ENCODE measurements at regions not wholly inside any gene's neighbourhood (a gene's known extent, or its start where the extent isn't known, plus 50 kb on each side); places are given as distances from the start of the nearest gene placed in this dataset.

DNA sequence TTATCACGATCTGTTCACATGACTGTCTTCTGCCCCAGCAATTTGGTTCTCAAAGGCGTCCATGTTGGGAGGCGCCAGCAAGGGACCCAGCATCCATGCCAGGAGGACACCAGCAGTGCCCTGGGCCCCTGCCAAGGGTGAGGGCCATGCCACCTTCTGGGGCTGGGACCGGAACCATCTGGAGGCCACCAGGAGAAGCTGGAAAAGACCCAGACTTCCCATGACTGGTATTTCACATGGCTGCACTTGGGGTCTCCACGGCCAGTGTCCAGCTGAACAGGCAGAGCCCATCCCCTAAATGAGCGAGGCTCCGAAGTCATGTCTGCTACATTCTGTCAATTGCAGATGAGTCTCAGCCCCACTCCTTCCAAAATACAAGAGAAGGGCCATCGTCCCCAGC lies 306.8 kb upstream of the HS6ST1 start:
- H3K9me3 ChIP-seq, result no peaks in the 10 kb centered on the region
- TF ChIP-seq, protein P1, sequence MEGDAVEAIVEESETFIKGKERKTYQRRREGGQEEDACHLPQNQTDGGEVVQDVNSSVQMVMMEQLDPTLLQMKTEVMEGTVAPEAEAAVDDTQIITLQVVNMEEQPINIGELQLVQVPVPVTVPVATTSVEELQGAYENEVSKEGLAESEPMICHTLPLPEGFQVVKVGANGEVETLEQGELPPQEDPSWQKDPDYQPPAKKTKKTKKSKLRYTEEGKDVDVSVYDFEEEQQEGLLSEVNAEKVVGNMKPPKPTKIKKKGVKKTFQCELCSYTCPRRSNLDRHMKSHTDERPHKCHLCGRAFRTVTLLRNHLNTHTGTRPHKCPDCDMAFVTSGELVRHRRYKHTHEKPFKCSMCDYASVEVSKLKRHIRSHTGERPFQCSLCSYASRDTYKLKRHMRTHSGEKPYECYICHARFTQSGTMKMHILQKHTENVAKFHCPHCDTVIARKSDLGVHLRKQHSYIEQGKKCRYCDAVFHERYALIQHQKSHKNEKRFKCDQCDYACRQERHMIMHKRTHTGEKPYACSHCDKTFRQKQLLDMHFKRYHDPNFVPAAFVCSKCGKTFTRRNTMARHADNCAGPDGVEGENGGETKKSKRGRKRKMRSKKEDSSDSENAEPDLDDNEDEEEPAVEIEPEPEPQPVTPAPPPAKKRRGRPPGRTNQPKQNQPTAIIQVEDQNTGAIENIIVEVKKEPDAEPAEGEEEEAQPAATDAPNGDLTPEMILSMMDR (IDR thresholded peaks at IDR 0.05), result no peak
- TF ChIP-seq POLR2A (IDR thresholded peaks at IDR 0.05), result no peak
- TF ChIP-seq POLR2AphosphoS5 (IDR thresholded peaks at IDR 0.05), result no peak
- WGBS, result 94% methylated on average over 7 of the region's 8 CpGs
- DNase-seq (ENCODE audit: low spot score), result no peak
- no peak overlapping the region for H3K27ac ChIP-seq
- H3K36me3 ChIP-seq, result no peaks in the 10 kb centered on the region
- H3K4me3 ChIP-seq, result no peak overlapping the region
- intact Hi-C loops (cut with DNase I), result no loop called here
- no peaks in the 10 kb centered on the region for H3K27me3 ChIP-seq (replicated peaks; ENCODE audit: insufficient read depth)
- no peaks in the 10 kb centered on the region for H3K4me1 ChIP-seq (replicated peaks)

DNA sequence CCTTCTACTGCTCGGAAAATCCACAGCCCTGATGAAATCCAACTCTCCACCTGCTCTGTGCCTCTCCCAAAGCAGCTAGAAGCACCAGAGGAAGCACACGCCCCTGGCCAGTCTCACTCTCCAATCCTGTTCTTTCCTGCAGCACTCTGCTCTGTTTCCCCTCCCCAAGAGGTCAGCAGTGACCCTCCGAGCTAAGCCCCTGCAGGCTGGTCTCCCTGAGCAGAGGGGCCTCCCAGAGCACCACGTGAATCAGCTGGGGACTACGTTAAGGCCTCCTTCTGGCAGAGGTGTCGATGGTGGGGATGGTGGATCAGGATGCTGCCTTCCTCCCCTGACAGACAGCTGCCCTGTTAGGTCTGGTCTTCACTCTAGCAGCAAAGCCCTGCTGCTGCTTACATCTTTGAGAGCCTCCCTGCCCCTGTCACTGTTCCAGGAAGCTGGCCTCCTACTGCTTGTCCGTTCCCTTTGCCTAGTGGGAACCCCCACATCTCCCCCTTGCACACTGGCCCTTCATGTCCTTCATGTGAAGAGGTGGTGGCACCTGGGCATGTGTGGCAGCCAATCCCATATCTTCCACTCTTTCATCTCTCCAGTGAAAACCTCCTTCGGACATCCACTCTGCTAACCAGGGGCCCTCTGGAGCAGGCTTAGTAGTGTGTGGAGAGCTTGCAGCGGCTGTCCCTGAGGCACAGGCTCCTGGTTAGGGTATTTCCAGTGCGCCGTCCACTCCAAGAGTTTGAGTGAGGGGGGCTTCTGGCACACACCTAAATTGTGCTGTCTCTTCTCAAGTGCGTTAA lies 307.5 kb upstream of the HS6ST1 start:
- no peak overlapping the region for H3K27ac ChIP-seq
- 97% methylated on average over 12 of the region's 12 CpGs for WGBS
- no peaks in the 10 kb centered on the region for H3K4me1 ChIP-seq (replicated peaks)
- DNase-seq (ENCODE audit: low spot score), result no peak
- no peaks in the 10 kb centered on the region for H3K9me3 ChIP-seq
- no peak overlapping the region for H3K4me3 ChIP-seq
- intact Hi-C loops (cut with DNase I), result no loop called here
- no peaks in the 10 kb centered on the region for H3K27me3 ChIP-seq (replicated peaks; ENCODE audit: insufficient read depth)
- H3K36me3 ChIP-seq, result no peaks in the 10 kb centered on the region
- no peak for TF ChIP-seq POLR2A (IDR thresholded peaks at IDR 0.05)
- TF ChIP-seq, protein P1 (IDR thresholded peaks at IDR 0.05), result no peak
- TF ChIP-seq POLR2AphosphoS5 (IDR thresholded peaks at IDR 0.05), result no peak

DNA sequence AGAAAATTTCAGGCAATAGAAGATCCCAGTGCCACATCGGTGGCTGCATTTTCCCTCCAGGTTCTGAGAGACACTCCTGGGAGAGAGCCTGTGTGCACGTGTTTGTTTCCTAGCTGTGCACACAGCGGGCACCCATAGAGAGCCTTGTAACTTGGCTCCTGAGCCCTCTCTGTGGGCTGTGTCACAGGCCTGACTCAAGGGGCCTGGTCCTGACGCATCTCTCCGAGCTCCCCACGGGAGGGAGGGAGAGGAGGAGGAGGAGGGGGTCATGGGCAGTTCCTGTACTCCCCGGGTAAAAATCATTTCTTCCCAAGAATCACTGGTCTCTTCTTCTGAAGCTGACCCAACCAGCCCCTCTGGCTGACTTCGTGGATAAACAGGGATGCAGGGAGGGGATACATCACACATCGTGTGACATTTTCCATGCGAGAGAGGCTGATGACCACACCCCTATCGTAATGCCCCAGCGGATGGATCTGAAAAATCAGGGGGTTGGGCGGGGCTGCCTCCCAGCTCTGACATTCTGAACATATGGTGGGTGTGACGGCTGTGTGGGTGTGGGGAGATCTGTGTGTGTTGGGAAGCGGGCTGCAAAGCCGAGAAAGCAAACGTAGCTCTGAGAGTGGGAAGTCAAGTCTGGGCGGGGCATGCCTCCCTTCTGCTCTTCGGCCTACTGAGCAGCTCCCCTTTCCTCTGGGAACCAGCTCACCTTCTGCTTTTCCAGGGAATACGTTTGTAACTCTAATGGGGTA lies 308.3 kb upstream of the HS6ST1 start:
- Histone ChIP-seq H3K4me3 (no peak overlapping the region), H3K36me3 (no peaks in the 10 kb centered on the region), H3K27ac (no peak overlapping the region), H3K27me3 (replicated peaks; ENCODE audit: insufficient read depth) (no peaks in the 10 kb centered on the region), H3K9me3 (no peaks in the 10 kb centered on the region), H3K4me1 (replicated peaks) (no peaks in the 10 kb centered on the region)
- TF ChIP-seq, protein P1 (IDR thresholded peaks at IDR 0.05), result no peak
- TF ChIP-seq POLR2AphosphoS5 (IDR thresholded peaks at IDR 0.05) (no peak), POLR2A (IDR thresholded peaks at IDR 0.05) (no peak)
- intact Hi-C loops (cut with DNase I), result no loop called here
- WGBS, result 83% methylated on average over 20 of the region's 20 CpGs
- DNase-seq (ENCODE audit: low spot score), result no peak

DNA sequence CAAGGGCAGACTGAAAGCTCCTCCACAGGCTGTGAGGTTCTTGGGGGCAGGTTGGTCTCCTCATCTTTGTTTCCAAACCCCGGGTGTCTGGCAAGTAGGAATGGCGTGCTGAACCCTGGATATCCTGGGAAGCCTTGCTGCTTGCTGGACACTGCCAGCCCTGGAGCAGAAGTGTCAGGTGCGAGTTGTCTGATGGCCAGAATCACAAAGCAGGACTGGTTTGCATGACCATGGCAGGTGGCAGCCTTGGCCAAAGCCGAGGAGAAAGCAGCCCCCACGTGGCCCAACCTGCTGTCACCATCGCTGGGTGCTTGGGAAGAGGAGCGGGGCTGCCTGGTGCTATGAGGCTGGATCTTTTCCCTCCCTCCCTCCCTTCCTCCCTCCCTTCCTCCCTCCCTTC lies 309.5 kb upstream of the HS6ST1 start:
- no peak for DNase-seq (ENCODE audit: low spot score)
- intact Hi-C loops (cut with DNase I), result no loop called here

More for the DNA sequence above, 309.5 kb upstream of the HS6ST1 start:
- 92% methylated on average over 7 of the region's 7 CpGs for WGBS
- Histone ChIP-seq H3K9me3 (no peaks in the 10 kb centered on the region), H3K27ac (no peak overlapping the region), H3K36me3 (no peaks in the 10 kb centered on the region), H3K4me3 (no peak overlapping the region), H3K27me3 (replicated peaks; ENCODE audit: insufficient read depth) (no peaks in the 10 kb centered on the region), H3K4me1 (replicated peaks) (no peaks in the 10 kb centered on the region)
- TF ChIP-seq POLR2AphosphoS5 (IDR thresholded peaks at IDR 0.05) (no peak), POLR2A (IDR thresholded peaks at IDR 0.05) (no peak)
- TF ChIP-seq, protein P1 (IDR thresholded peaks at IDR 0.05), result no peak

Measured in prostate gland (tissue), 2 donors.